SK-N-MC (cell line): ENCODE measurements at regions not wholly inside any gene's neighbourhood (a gene's known extent, or its start where the extent isn't known, plus 50 kb on each side); places are given as distances from the start of the nearest gene placed in this dataset.

Experiments used
- EZH2 ChIP-seq: fragments of 200-600 bp; sonication (generic); IDR thresholded peaks from one replicate; pipeline ENCODE4 v1.6.1; 2017; ENCODE audit warnings: antibody characterized with exemption
- POLR2AphosphoS5 ChIP-seq: IDR thresholded peaks from 2 replicates; pipeline ENCODE4 v1.6.1; 2012; ENCODE audit warnings: mild to moderate bottlenecking, low read depth, low read length, borderline replicate concordance

DNA sequence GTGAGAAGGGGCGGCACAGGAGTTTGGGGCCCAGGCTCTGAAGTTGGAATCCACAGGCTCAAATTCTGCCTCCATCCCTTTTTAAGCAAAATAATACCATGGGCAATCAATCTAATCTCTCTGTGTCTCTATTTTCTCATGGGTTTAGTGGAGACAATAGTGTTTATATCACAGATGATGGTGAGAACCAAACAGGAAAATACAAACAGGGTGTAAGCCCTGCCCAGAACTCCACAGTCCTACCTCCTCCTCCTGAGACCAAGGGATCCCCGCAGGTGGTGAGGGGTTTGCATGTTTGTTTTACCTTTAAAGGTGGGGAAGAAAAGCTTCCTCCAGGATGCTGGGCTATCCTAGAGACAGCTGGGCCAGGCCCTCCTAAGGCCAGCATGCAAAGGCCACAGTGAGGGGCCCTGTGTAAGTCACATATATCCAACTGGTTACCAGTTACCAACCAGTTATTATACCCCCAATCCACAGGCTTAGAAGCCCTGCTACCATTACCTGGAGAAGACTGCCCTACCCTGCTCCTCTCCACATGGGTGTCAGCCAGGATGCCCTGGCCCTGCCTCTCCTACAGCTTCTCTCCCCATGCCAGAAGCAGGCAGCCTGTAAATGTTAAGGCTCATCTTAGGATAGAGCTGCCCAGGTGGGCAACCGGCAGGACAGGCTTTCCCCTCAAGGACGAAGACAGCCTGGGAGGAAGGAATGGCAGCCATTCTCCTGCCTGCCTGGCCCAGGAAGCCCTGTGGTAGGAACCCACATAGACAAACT lies 658.4 kb downstream of the UQCRFS1 start:
- no peak for TF ChIP-seq EZH2
- no peak for TF ChIP-seq POLR2AphosphoS5
